Activated naive CD8-positive, alpha-beta T cell treated with anti-CD3 and anti-CD28 coated beads, Interleukin-2, amount 10 ng/mL, durations not matched to agents 7 days and 5 days (primary cell): ENCODE measurements at regions not wholly inside any gene's neighbourhood (a gene's known extent, or its start where the extent isn't known, plus 50 kb on each side); places are given as distances from the start of the nearest gene placed in this dataset.
"Not testable (repeated sequence)": the region's sequence is repeated elsewhere in the genome, so short reads cannot be mapped to it uniquely, and the experiment has no call there.

ENCODE experiments used
- ATAC-seq: fragments of 150-1000 bp; cut with Tn5 transposase; one replicate; pipeline ENCODE4 v1.10.0; 2021; ENCODE audit warnings: low read depth, moderate library complexity
- POLR2A ChIA-PET: fragments of 350-600 bp; sonication (Branson Sonifier 250); formaldehyde crosslinking; loops from one replicate; lab custom pipeline; 2021; ENCODE audit warnings: antibody characterized with exemption; lab: Charles Lee
- DNase-seq: peaks from one replicate; pipeline ENCODE4 v3.0.0; 2021
- H3K27ac Mint-ChIP-seq: one replicate; pipeline ENCODE4 v1.8.0; 2022; ENCODE audit warnings: mild to moderate bottlenecking, mixed read lengths
- H3K27me3 Mint-ChIP-seq: one replicate; pipeline ENCODE4 v1.8.0; 2022; ENCODE audit warnings: mild to moderate bottlenecking, moderate library complexity, mixed read lengths
- H3K36me3 Mint-ChIP-seq: one replicate; pipeline ENCODE4 v1.8.0; 2021; ENCODE audit warnings: mild to moderate bottlenecking, mixed read lengths
- H3K4me1 Mint-ChIP-seq: one replicate; pipeline ENCODE4 v1.8.0; 2021; ENCODE audit warnings: mixed read lengths
- H3K4me3 Mint-ChIP-seq: one replicate; pipeline ENCODE4 v1.8.0; 2022; ENCODE audit warnings: mild to moderate bottlenecking, moderate library complexity, mixed read lengths
- H3K9me3 Mint-ChIP-seq: one replicate; pipeline ENCODE4 v1.8.0; 2021; ENCODE audit warnings: mixed read lengths

- DNase-seq (no peak), ATAC-seq (no peak)
- Mint-ChIP-seq H3K4me3 (no peak overlapping the region), H3K9me3 (peaks cover 1% of the 10 kb centered on the region), H3K4me1 (peaks cover 8% of the 10 kb centered on the region), H3K36me3 (no peaks in the 10 kb centered on the region), H3K27ac (no peak overlapping the region), H3K27me3 (peaks cover 27% of the 10 kb centered on the region)
- POLR2A ChIA-PET = no interaction called here
Measured at GRCh38 chr18:51342815-51343214, 145.3 kb upstream of the MEX3C start.

- Mint-ChIP-seq H3K9me3 (peaks cover 2% of the 10 kb centered on the region), H3K27ac (no peak overlapping the region), H3K36me3 (no peaks in the 10 kb centered on the region), H3K4me3 (no peak overlapping the region), H3K27me3 (peaks cover 21% of the 10 kb centered on the region), H3K4me1 (no peaks in the 10 kb centered on the region)
- POLR2A ChIA-PET = no interaction called here
- no peak for ATAC-seq
- DNase-seq = no peak
Measured at GRCh38 chr18:51345848-51346391, 148.4 kb upstream of the MEX3C start.

- Mint-ChIP-seq H3K4me3 (no peak overlapping the region), H3K27ac (no peak overlapping the region), H3K27me3 (peaks cover 26% of the 10 kb centered on the region), H3K9me3 (peaks cover 3% of the 10 kb centered on the region), H3K4me1 (no peaks in the 10 kb centered on the region), H3K36me3 (no peaks in the 10 kb centered on the region)
- POLR2A ChIA-PET = no interaction called here
- DNase-seq (no peak), ATAC-seq (no peak)
Measured at GRCh38 chr18:51346404-51346803, 148.9 kb upstream of the MEX3C start.

- Mint-ChIP-seq H3K4me3 (no peak overlapping the region), H3K36me3 (no peaks in the 10 kb centered on the region), H3K27ac (no peak overlapping the region), H3K27me3 (peaks cover 41% of the 10 kb centered on the region), H3K9me3 (peaks cover 2% of the 10 kb centered on the region), H3K4me1 (no peaks in the 10 kb centered on the region)
- POLR2A ChIA-PET = no interaction called here
- no peak for ATAC-seq
- DNase-seq = no peak
Measured at GRCh38 chr18:51350081-51350480, 152.6 kb upstream of the MEX3C start.

GRCh38 chr18:51355841-51356240 is 158.4 kb upstream of the MEX3C start:
- Mint-ChIP-seq H3K9me3 (peaks cover 2% of the 10 kb centered on the region), H3K4me1 (peaks cover 4% of the 10 kb centered on the region), H3K27me3 (peaks cover 46% of the 10 kb centered on the region), H3K27ac (no peak overlapping the region), H3K4me3 (no peak overlapping the region), H3K36me3 (no peaks in the 10 kb centered on the region)
- DNase-seq = no peak
- ATAC-seq = no peak
- POLR2A ChIA-PET = no interaction called here

GRCh38 chr18:51360301-51360700 is 162.8 kb upstream of the MEX3C start:
- peaks cover 18% of the 10 kb centered on the region for H3K4me1 Mint-ChIP-seq

GRCh38 chr18:51361130-51361860 is 163.8 kb upstream of the MEX3C start:
- Mint-ChIP-seq H3K27me3 (peaks cover 18% of the 10 kb centered on the region), H3K9me3 (peaks cover 2% of the 10 kb centered on the region), H3K36me3 (no peaks in the 10 kb centered on the region), H3K4me3 (peak overlapping the region; percentile 61), H3K4me1 (peaks cover 18% of the 10 kb centered on the region), H3K27ac (peak overlapping the region; percentile 54)
- DNase-seq (no peak), ATAC-seq (peak; percentile 73)
- POLR2A ChIA-PET = no interaction called here

More at GRCh38 chr18:51360301-51360700, 162.8 kb upstream of the MEX3C start:
- H3K27ac Mint-ChIP-seq, DNase-seq, H3K9me3 Mint-ChIP-seq, H3K36me3 Mint-ChIP-seq, POLR2A ChIA-PET, ATAC-seq, H3K4me3 Mint-ChIP-seq: not testable (repeated sequence)
- H3K27me3 Mint-ChIP-seq = peaks cover 22% of the 10 kb centered on the region

GRCh38 chr18:51363384-51363783 is 165.9 kb upstream of the MEX3C start:
- peaks cover 18% of the 10 kb centered on the region for H3K4me1 Mint-ChIP-seq
- H3K9me3 Mint-ChIP-seq = peaks cover 2% of the 10 kb centered on the region
- H3K27me3 Mint-ChIP-seq = peaks cover 21% of the 10 kb centered on the region
- POLR2A ChIA-PET = no interaction called here
- ATAC-seq = no peak
- H3K4me3 Mint-ChIP-seq = no peak overlapping the region
- no peak for DNase-seq
- no peak overlapping the region for H3K27ac Mint-ChIP-seq
- no peaks in the 10 kb centered on the region for H3K36me3 Mint-ChIP-seq

- H3K9me3 Mint-ChIP-seq = peaks cover 10% of the 10 kb centered on the region
- no peak for DNase-seq
- ATAC-seq = no peak
- H3K27ac Mint-ChIP-seq = no peak overlapping the region
- H3K4me3 Mint-ChIP-seq = no peak overlapping the region
- H3K36me3 Mint-ChIP-seq = peaks cover 1% of the 10 kb centered on the region
- POLR2A ChIA-PET = no interaction called here
- H3K27me3 Mint-ChIP-seq = peaks cover 62% of the 10 kb centered on the region
- H3K4me1 Mint-ChIP-seq = peaks cover 2% of the 10 kb centered on the region
Measured at GRCh38 chr18:51370996-51371395, 173.5 kb upstream of the MEX3C start.

GRCh38 chr18:51371929-51372328 is 174.4 kb upstream of the MEX3C start:
- Mint-ChIP-seq H3K27ac (no peak overlapping the region), H3K4me3 (no peak overlapping the region), H3K27me3 (peaks cover 71% of the 10 kb centered on the region), H3K9me3 (peaks cover 10% of the 10 kb centered on the region), H3K36me3 (peaks cover 1% of the 10 kb centered on the region), H3K4me1 (peaks cover 2% of the 10 kb centered on the region)
- POLR2A ChIA-PET = no interaction called here
- no peak for ATAC-seq
- no peak for DNase-seq

- POLR2A ChIA-PET = no interaction called here
- DNase-seq = no peak
- no peak overlapping the region for H3K4me3 Mint-ChIP-seq
- no peak overlapping the region for H3K27ac Mint-ChIP-seq
- ATAC-seq = no peak
- H3K27me3 Mint-ChIP-seq = peaks cover 20% of the 10 kb centered on the region
- H3K36me3 Mint-ChIP-seq = no peaks in the 10 kb centered on the region
- no peaks in the 10 kb centered on the region for H3K9me3 Mint-ChIP-seq
- H3K4me1 Mint-ChIP-seq = no peaks in the 10 kb centered on the region
Measured at GRCh38 chr18:51382081-51382480, 184.6 kb upstream of the MEX3C start.

- ATAC-seq = no peak
- DNase-seq = no peak
- Mint-ChIP-seq H3K9me3 (no peaks in the 10 kb centered on the region), H3K4me3 (no peak overlapping the region), H3K4me1 (no peaks in the 10 kb centered on the region), H3K27me3 (peaks cover 28% of the 10 kb centered on the region), H3K27ac (no peak overlapping the region), H3K36me3 (no peaks in the 10 kb centered on the region)
- POLR2A ChIA-PET = no interaction called here
Measured at GRCh38 chr18:51383116-51383515, 185.6 kb upstream of the MEX3C start.

GRCh38 chr18:51383711-51384110 is 186.2 kb upstream of the MEX3C start:
- ATAC-seq = no peak
- Mint-ChIP-seq H3K27ac (no peak overlapping the region), H3K9me3 (no peaks in the 10 kb centered on the region), H3K4me3 (no peak overlapping the region), H3K36me3 (no peaks in the 10 kb centered on the region), H3K27me3 (peaks cover 34% of the 10 kb centered on the region), H3K4me1 (no peaks in the 10 kb centered on the region)
- POLR2A ChIA-PET = no interaction called here
- DNase-seq = no peak

- no peak overlapping the region for H3K27ac Mint-ChIP-seq
- no peak overlapping the region for H3K4me3 Mint-ChIP-seq
- no peak for DNase-seq
- no peak for ATAC-seq
- H3K4me1 Mint-ChIP-seq = no peaks in the 10 kb centered on the region
- H3K9me3 Mint-ChIP-seq = no peaks in the 10 kb centered on the region
- peaks cover 34% of the 10 kb centered on the region for H3K27me3 Mint-ChIP-seq
- POLR2A ChIA-PET = no interaction called here
- no peaks in the 10 kb centered on the region for H3K36me3 Mint-ChIP-seq
Measured at GRCh38 chr18:51385270-51385669, 187.8 kb upstream of the MEX3C start.
